Upper lobe of left lung (tissue), 6 donors: ENCODE measurements at regions not wholly inside any gene's neighbourhood (a gene's known extent, or its start where the extent isn't known, plus 50 kb on each side); places are given as distances from the start of the nearest gene placed in this dataset.
A peak's percentile ranks its signal among the peaks of the same experiment; 100 is the strongest.

Experiments
- ATAC-seq, 2 donors: fragments of 200-7000 bp; cut with Tn5 transposase; one replicate each; pipeline ENCODE4 v1.9.1; 2022; ENCODE audit warnings: mild to moderate bottlenecking in 2 of 2, moderate library complexity in 2 of 2; ENCODE audit not compliant: low FRiP score in 2 of 2
- DNase-seq, 2 donors: peaks; one replicate each; pipeline ENCODE4 v3.0.0-alpha.2; 2019 to 2020
- H3K27ac ChIP-seq, 4 donors: fragments of 200-600 bp; sonication (generic); one replicate each; pipeline ENCODE4 v1.5.1; 2016 to 2019
- H3K27me3 ChIP-seq, 4 donors: fragments of 200-600 bp; sonication (generic); one replicate each; pipeline ENCODE4 v1.5.1; 2017 to 2019
- H3K36me3 ChIP-seq, 4 donors: fragments of 200-600 bp; sonication (generic); one replicate each; pipeline ENCODE4 v1.5.1; 2016 to 2019
- H3K4me1 ChIP-seq, 4 donors: fragments of 200-600 bp; sonication (generic); one replicate each; pipeline ENCODE4 v1.5.1; 2018 to 2019
- H3K4me3 ChIP-seq, 4 donors: fragments of 200-600 bp; sonication (generic); one replicate each; pipeline ENCODE4 v1.5.1; 2017 to 2019; ENCODE audit warnings: mild to moderate bottlenecking in 2 of 4, moderate library complexity in 1 of 4
- H3K9me3 ChIP-seq, 4 donors: fragments of 200-600 bp; sonication (generic); one replicate each; pipeline ENCODE4 v1.5.1; 2018 to 2019
- CTCF ChIP-seq, 6 experiments: fragments of 450-650 bp in 4 of 6; fragments of 200-600 bp in 2 of 6; sonication (generic) in 2 of 6; IDR thresholded peaks; one replicate each; pipeline ENCODE4 v1.5.1; 2016 to 2019; ENCODE audit warnings: antibody characterized with exemption in 6 of 6
- EP300 ChIP-seq, 4 donors: sonication (generic); formaldehyde crosslinking; IDR thresholded peaks; one replicate each; pipeline ENCODE4 v1.5.1; 2017; ENCODE audit warnings: antibody characterized with exemption in 4 of 4, control low read depth in 2 of 4
- POLR2A ChIP-seq, 4 donors: fragments of 450-650 bp; IDR thresholded peaks; one replicate each; pipeline ENCODE4 v1.5.1; 2016 to 2017; ENCODE audit warnings: antibody characterized with exemption in 4 of 4, mild to moderate bottlenecking in 2 of 4
- POLR2AphosphoS5 ChIP-seq, 2 donors: sonication (generic); formaldehyde crosslinking; IDR thresholded peaks; one replicate each; pipeline ENCODE4 v1.5.1; 2017; ENCODE audit warnings: antibody characterized with exemption in 2 of 2
- WGBS, 2 donors: methylation state at CpG; one replicate each; pipeline ENCODE4 v1.1.5; 2017 to 2018; 5-methylcytosine and 5-hydroxymethylcytosine counted together
- donor health status: DM: no; HTN: no; CAD: no; lungs with moderate emphysema.
- donor health status: DM: no; HTN: yes; CAD: no; lungs with severe emphysema.

- H3K27me3 ChIP-seq, result no peaks in the 10 kb centered on the region
- peak in 1 of 2 donors; percentile 58 for DNase-seq
- H3K4me1 ChIP-seq, result no peaks in the 10 kb centered on the region
- no peak overlapping the region for H3K27ac ChIP-seq
- no peak overlapping the region for H3K4me3 ChIP-seq
- ATAC-seq, result peak in 1 of 2 donors; percentile 27
- no peaks in the 10 kb centered on the region for H3K36me3 ChIP-seq
- no peak for TF ChIP-seq EP300 (IDR thresholded peaks at IDR 0.05)
- no peak for TF ChIP-seq POLR2AphosphoS5 (IDR thresholded peaks at IDR 0.05)
- TF ChIP-seq CTCF (IDR thresholded peaks at IDR 0.05), result no peak
- no peak for TF ChIP-seq POLR2A (IDR thresholded peaks at IDR 0.05)
- no peaks in the 10 kb centered on the region for H3K9me3 ChIP-seq
- 86% methylated on average over 9 to 21 of the region's 21 CpGs for WGBS, 2 donors
Measured at GRCh38 chr18:78672862-78673446, 306.7 kb upstream of the SALL3 start.

- H3K9me3 ChIP-seq, result no peaks in the 10 kb centered on the region
- no peaks in the 10 kb centered on the region for H3K4me1 ChIP-seq
- ATAC-seq, result peak; percentile 24 to 27
- no peaks in the 10 kb centered on the region for H3K36me3 ChIP-seq
- TF ChIP-seq POLR2A (IDR thresholded peaks at IDR 0.05) (no peak), POLR2AphosphoS5 (IDR thresholded peaks at IDR 0.05) (no peak), EP300 (IDR thresholded peaks at IDR 0.05) (no peak)
- DNase-seq, result no peak
- H3K27me3 ChIP-seq, result no peaks in the 10 kb centered on the region
- WGBS, 2 donors, result 71 to 74% methylated on average over 7 to 19 of the region's 19 CpGs
- no peak overlapping the region for H3K27ac ChIP-seq
- no peak overlapping the region for H3K4me3 ChIP-seq
Measured at GRCh38 chr18:78673516-78674321, 305.9 kb upstream of the SALL3 start.

GRCh38 chr18:78675231-78675630 is 304.4 kb upstream of the SALL3 start:
- no peak overlapping the region for H3K4me3 ChIP-seq
- H3K9me3 ChIP-seq, result no peaks in the 10 kb centered on the region
- H3K27me3 ChIP-seq, result no peaks in the 10 kb centered on the region
- TF ChIP-seq EP300 (IDR thresholded peaks at IDR 0.05) (no peak), POLR2AphosphoS5 (IDR thresholded peaks at IDR 0.05) (no peak), CTCF (IDR thresholded peaks at IDR 0.05) (no peak), POLR2A (IDR thresholded peaks at IDR 0.05) (no peak)
- H3K27ac ChIP-seq, result no peak overlapping the region
- WGBS, 2 donors, result 77 to 85% methylated on average over 8 of the region's 8 CpGs
- DNase-seq (no peak), ATAC-seq (no peak)
- H3K36me3 ChIP-seq, result no peaks in the 10 kb centered on the region
- H3K4me1 ChIP-seq, result no peaks in the 10 kb centered on the region

- ATAC-seq, result no peak
- no peak overlapping the region for H3K4me3 ChIP-seq
- DNase-seq, result no peak
- H3K4me1 ChIP-seq, result no peaks in the 10 kb centered on the region
- WGBS, 2 donors, result 86 to 88% methylated on average over 17 to 19 of the region's 19 CpGs
- H3K36me3 ChIP-seq, result no peaks in the 10 kb centered on the region
- no peaks in the 10 kb centered on the region for H3K27me3 ChIP-seq
- TF ChIP-seq CTCF (IDR thresholded peaks at IDR 0.05) (no peak), POLR2AphosphoS5 (IDR thresholded peaks at IDR 0.05) (no peak), EP300 (IDR thresholded peaks at IDR 0.05) (no peak), POLR2A (IDR thresholded peaks at IDR 0.05) (no peak)
- H3K9me3 ChIP-seq, result no peaks in the 10 kb centered on the region
- no peak overlapping the region for H3K27ac ChIP-seq
Measured at GRCh38 chr18:78676622-78677482, 302.8 kb upstream of the SALL3 start.
